Gastroesophageal sphincter (tissue), 3 donors: ENCODE measurements at regions not wholly inside any gene's neighbourhood (a gene's known extent, or its start where the extent isn't known, plus 50 kb on each side); places are given as distances from the start of the nearest gene placed in this dataset.

Experiments
- CTCF ChIP-seq, 4 experiments: fragments of 200-600 bp in 2 of 4; fragments of 450-650 bp in 2 of 4; sonication (generic) in 1 of 4; IDR thresholded peaks; one replicate each; pipeline ENCODE4 v1.5.1; 2017 to 2019; ENCODE audit warnings: antibody characterized with exemption in 4 of 4, mild to moderate bottlenecking in 2 of 4, moderate library complexity in 2 of 4
- POLR2A ChIP-seq, 2 donors: fragments of 450-650 bp; IDR thresholded peaks; one replicate each; pipeline ENCODE4 v1.6.1; 2017; ENCODE audit warnings: antibody characterized with exemption in 2 of 2, mild to moderate bottlenecking in 2 of 2, moderate library complexity in 1 of 2

GRCh38 chr21:38999161-38999560 is 184.1 kb downstream of the PSMG1 start:
- TF ChIP-seq CTCF (IDR thresholded peaks at IDR 0.05) (no peak), POLR2A (IDR thresholded peaks at IDR 0.05) (no peak)
